NCI-H1694 treated with DMSO at 0.1 percent for 48 hours (cell line): ENCODE measurements at regions not wholly inside any gene's neighbourhood (a gene's known extent, or its start where the extent isn't known, plus 50 kb on each side); places are given as distances from the start of the nearest gene placed in this dataset.
"Not testable (repeated sequence)": the region's sequence is repeated elsewhere in the genome, so short reads cannot be mapped to it uniquely, and the experiment has no call there.

Experiments
- DNase-seq: peaks from one replicate; lab custom pipeline; 2025; lab: John Stamatoyannopoulos, UW

GRCh38 chr5:96528826-96529474 is 95.9 kb upstream of the PCSK1 start:
- no peak for DNase-seq

- no peak for DNase-seq
Observed at GRCh38 chr5:96529559-96529958, 96.5 kb upstream of the PCSK1 start.

- DNase-seq: no peak
Observed at GRCh38 chr5:96530901-96531300, 97.9 kb upstream of the PCSK1 start.

GRCh38 chr5:96533371-96533770 is 100.3 kb upstream of the PCSK1 start:
- no peak for DNase-seq

- DNase-seq: no peak
Observed at GRCh38 chr5:96537386-96537785, 104.3 kb upstream of the PCSK1 start.

- DNase-seq: no peak
Observed at GRCh38 chr5:96538808-96539250, 105.8 kb upstream of the PCSK1 start.

- DNase-seq: no peak
Observed at GRCh38 chr5:96546120-96546519, 113.1 kb upstream of the PCSK1 start.

- DNase-seq: no peak
Observed at GRCh38 chr5:96547486-96547885, 114.4 kb upstream of the PCSK1 start.

- no peak for DNase-seq
Observed at GRCh38 chr5:96548905-96549304, 113.3 kb upstream of the CAST start.

GRCh38 chr5:96560857-96561256 is 101.3 kb upstream of the CAST start:
- DNase-seq: not testable (repeated sequence)

GRCh38 chr5:96562614-96563013 is 99.6 kb upstream of the CAST start:
- DNase-seq: no peak

- DNase-seq: no peak
Observed at GRCh38 chr5:96563816-96564215, 98.4 kb upstream of the CAST start.

- DNase-seq: peak; percentile 71
Observed at GRCh38 chr5:96565582-96566265, 96.5 kb upstream of the CAST start.

GRCh38 chr5:96566833-96567587 is 95.2 kb upstream of the CAST start:
- DNase-seq: no peak

- DNase-seq: no peak
Observed at GRCh38 chr5:96569332-96569731, 92.8 kb upstream of the CAST start.

- no peak for DNase-seq
Observed at GRCh38 chr5:96569770-96570169, 92.4 kb upstream of the CAST start.

GRCh38 chr5:96572864-96573512 is 89.2 kb upstream of the CAST start:
- DNase-seq: no peak

- DNase-seq: no peak
Observed at GRCh38 chr5:96573513-96573894, 88.7 kb upstream of the CAST start.

- no peak for DNase-seq
Observed at GRCh38 chr5:96576876-96577275, 85.3 kb upstream of the CAST start.

GRCh38 chr5:96577909-96578308 is 84.3 kb upstream of the CAST start:
- DNase-seq: no peak

- DNase-seq: no peak
Observed at GRCh38 chr5:96579711-96580110, 82.5 kb upstream of the CAST start.

- peak; percentile 64 for DNase-seq
Observed at GRCh38 chr5:96582343-96582742, 79.8 kb upstream of the CAST start.

- no peak for DNase-seq
Observed at GRCh38 chr5:96584712-96585111, 77.5 kb upstream of the CAST start.
